ENCODE measurements at regions not wholly inside any gene's neighbourhood (a gene's known extent, or its start where the extent isn't known, plus 50 kb on each side); places are given as distances from the start of the nearest gene placed in this dataset.

GRCh38 chr9:106468431-106468830 lies 394.5 kb upstream of the ZNF462 start:
- H3K4me1 ChIP-seq (replicated peaks in 1 of 4; ENCODE audit: control insufficient read depth in 3 of 4, insufficient read depth in 4 of 4, low read length in 3 of 4) = peaks cover 0 to 12% (median 6%) of the 10 kb centered on the region in 4 experiments; a peak in 3 of 7 replicates
- no peak overlapping the region for H2AK5ac ChIP-seq (ENCODE audit: low read depth, low read length)
- no peak overlapping the region for H4K5ac ChIP-seq (ENCODE audit: insufficient read length, low read depth, low read length)
- CTCF ChIA-PET (ENCODE audit: partially characterized antibody) = interaction anchor here (0.9 to 2.2 kb wide), 4 partner anchors 14 to 586 kb away, joined by 3 to 4 read pairs (median 3); no protein-coding TSS in a partner anchor
- H3K79me1 ChIP-seq (ENCODE audit: low read depth, low read length) = no peaks in the 10 kb centered on the region
- H2BK15ac ChIP-seq (ENCODE audit: low read length) = no peak overlapping the region
- no peaks in the 10 kb centered on the region for H3K9me3 ChIP-seq (ENCODE audit: insufficient read depth in 2 of 2, low read depth in 1 of 2, low read length in 1 of 2)
- no peak overlapping the region for H2AFZ ChIP-seq (ENCODE audit: low read length)
- DNase-seq (ENCODE audit: low read depth in 1 of 2, low spot score in 2 of 2) (no peak), FAIRE-seq (no peak)
- no peak overlapping the region for H3K56ac ChIP-seq (replicated peaks; ENCODE audit: insufficient read length, low read depth, low read length)
- H3K27me3 ChIP-seq (replicated peaks in 1 of 4; ENCODE audit: control insufficient read depth in 3 of 4, extremely low read depth in 1 of 4, insufficient read depth in 3 of 4, low read length in 3 of 4) = no peaks in the 10 kb centered on the region
- no peak overlapping the region for H2BK120ac ChIP-seq (replicated peaks; ENCODE audit: low read depth, low read length)
- no peaks in the 10 kb centered on the region for H3K79me2 ChIP-seq (ENCODE audit: control insufficient read depth in 1 of 2, insufficient read depth in 2 of 2, low read length in 2 of 2)
- H3K9ac ChIP-seq (replicated peaks in 1 of 4; ENCODE audit: extremely low read depth in 1 of 4, low read depth in 3 of 4, low read length in 3 of 4) = no peak overlapping the region
- no peak overlapping the region for H2BK12ac ChIP-seq (ENCODE audit: low read depth, low read length)
- H3K23ac ChIP-seq (ENCODE audit: insufficient read length) = no peak overlapping the region
- no peak overlapping the region for H4K8ac ChIP-seq (ENCODE audit: extremely low read depth, insufficient read depth, low read length)
- no peaks in the 10 kb centered on the region for H4K20me1 ChIP-seq (replicated peaks in 1 of 2; ENCODE audit: control insufficient read depth in 1 of 2, insufficient read depth in 2 of 2, low read length in 2 of 2)
- no peak overlapping the region for H3K14ac ChIP-seq (ENCODE audit: insufficient read length)
- POLR2A ChIA-PET (ENCODE audit: partially characterized antibody) = interaction anchor here (1.2 to 1.5 kb wide), 2 partner anchors 8 to 410 kb away, joined by 3 to 4 read pairs; no protein-coding TSS in a partner anchor
- no peak overlapping the region for H3K4me2 ChIP-seq (ENCODE audit: insufficient read depth in 1 of 2, low read depth in 2 of 2, low read length in 2 of 2)
- no peak overlapping the region for H4K91ac ChIP-seq (replicated peaks; ENCODE audit: insufficient read length, low read length)
- H3K23me2 ChIP-seq (ENCODE audit: low read depth, low read length) = no peaks in the 10 kb centered on the region
- TF ChIP-seq CTCF (IDR thresholded peaks at IDR 0.05; ENCODE audit: control extremely low read depth in 1 of 3, insufficient read depth in 1 of 3, low read depth in 1 of 3, low read length in 3 of 3) = no peak
- no peak for TF ChIP-seq KDM5A (IDR thresholded peaks at IDR 0.05; ENCODE audit: low read length)
- TF ChIP-seq SIX5 (IDR thresholded peaks at IDR 0.05; ENCODE audit: low read depth, low read length) = no peak
- TF ChIP-seq NANOG (IDR thresholded peaks at IDR 0.05; ENCODE audit: insufficient read depth, low read depth, low read length, poor library complexity, severe bottlenecking) = no peak
- no peak for TF ChIP-seq GABPA (IDR thresholded peaks at IDR 0.05; ENCODE audit: borderline replicate concordance, insufficient read depth, low read length)
- H2BK20ac ChIP-seq (ENCODE audit: low read length) = no peak overlapping the region
- H2BK5ac ChIP-seq (ENCODE audit: low read depth, low read length) = no peak overlapping the region
- H3K4me3 ChIP-seq (ENCODE audit: extremely low read depth in 1 of 4, insufficient read depth in 2 of 4, low read depth in 3 of 4, low read length in 4 of 4) = no peak overlapping the region
- H3K36me3 ChIP-seq (ENCODE audit: control insufficient read depth in 2 of 4, insufficient read depth in 4 of 4, low read length in 3 of 4) = no peaks in the 10 kb centered on the region
- H3K4ac ChIP-seq (replicated peaks; ENCODE audit: insufficient read length, low read depth, low read length) = no peak overlapping the region
- H3K18ac ChIP-seq (ENCODE audit: extremely low read depth, low read length) = no peak overlapping the region
- no peak overlapping the region for H3K27ac ChIP-seq (ENCODE audit: low read depth, low read length)

Measured in H1 (cell line).